Uterus (tissue), 2 donors: ENCODE measurements at regions not wholly inside any gene's neighbourhood (a gene's known extent, or its start where the extent isn't known, plus 50 kb on each side); places are given as distances from the start of the nearest gene placed in this dataset.

Source experiments
- CTCF ChIP-seq, 4 experiments: fragments of 200-600 bp in 2 of 4; fragments of 450-650 bp in 2 of 4; sonication (generic) in 2 of 4; IDR thresholded peaks; one replicate each; pipeline ENCODE4 v1.5.1; 2016 to 2019; ENCODE audit warnings: antibody characterized with exemption in 4 of 4, mild to moderate bottlenecking in 2 of 4, moderate library complexity in 1 of 4
- POLR2A ChIP-seq, 2 donors: fragments of 450-650 bp; IDR thresholded peaks; one replicate each; pipeline ENCODE4 v1.6.1; 2016; ENCODE audit warnings: antibody characterized with exemption in 2 of 2, mild to moderate bottlenecking in 1 of 2, moderate library complexity in 1 of 2

DNA sequence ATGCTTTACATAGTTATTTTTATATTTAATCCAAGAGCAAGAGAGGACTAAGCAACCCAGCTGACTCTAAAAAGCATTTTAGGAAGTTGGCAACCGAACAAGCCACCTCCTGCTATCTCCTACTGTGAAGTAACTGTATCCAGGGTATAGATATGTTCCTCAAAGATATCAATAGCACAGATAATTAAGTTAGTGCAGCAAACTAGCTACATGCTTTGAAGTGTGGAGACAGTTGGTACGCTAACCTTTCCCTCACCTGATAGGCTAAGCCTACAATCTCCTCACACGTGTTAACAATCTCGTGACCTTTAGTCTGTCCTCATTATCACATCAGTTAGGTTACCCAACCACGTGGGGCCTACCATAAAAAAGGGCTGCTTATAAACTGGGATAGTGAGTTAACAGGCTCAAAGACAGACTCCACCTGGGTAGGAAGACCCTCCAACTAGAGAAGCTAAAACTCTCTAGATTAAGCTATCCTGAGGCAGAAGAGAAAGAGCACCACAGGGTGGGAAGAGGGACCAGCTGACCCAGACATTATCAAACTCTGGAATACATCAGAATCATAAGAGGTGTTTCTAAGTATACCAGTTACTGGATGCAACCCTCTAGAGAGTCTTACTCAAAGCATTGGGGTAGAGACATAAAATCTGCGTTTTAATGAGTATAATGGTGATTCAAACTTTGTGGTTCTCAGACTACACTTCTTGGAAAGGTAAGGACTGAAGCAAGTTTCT, 340.1 kb upstream of the ESRRG start:
- no peak for TF ChIP-seq CTCF (IDR thresholded peaks at IDR 0.05)
- no peak for TF ChIP-seq POLR2A (IDR thresholded peaks at IDR 0.05)
